Activated CD4-positive, alpha-beta T cell treated with anti-CD3 and anti-CD28 coated beads, Interleukin-2, Interleukin-6, amounts not matched to agents 100 ng/mL and 50 ng/mL, durations not matched to agents 16 hours and 8 hours (primary cell): ENCODE measurements at regions not wholly inside any gene's neighbourhood (a gene's known extent, or its start where the extent isn't known, plus 50 kb on each side); places are given as distances from the start of the nearest gene placed in this dataset.
"Not testable (repeated sequence)": the region's sequence is repeated elsewhere in the genome, so short reads cannot be mapped to it uniquely, and the experiment has no call there.

Experiments used
- DNase-seq: peaks from one replicate; pipeline ENCODE4 v3.0.0-alpha.2; 2020

DNA sequence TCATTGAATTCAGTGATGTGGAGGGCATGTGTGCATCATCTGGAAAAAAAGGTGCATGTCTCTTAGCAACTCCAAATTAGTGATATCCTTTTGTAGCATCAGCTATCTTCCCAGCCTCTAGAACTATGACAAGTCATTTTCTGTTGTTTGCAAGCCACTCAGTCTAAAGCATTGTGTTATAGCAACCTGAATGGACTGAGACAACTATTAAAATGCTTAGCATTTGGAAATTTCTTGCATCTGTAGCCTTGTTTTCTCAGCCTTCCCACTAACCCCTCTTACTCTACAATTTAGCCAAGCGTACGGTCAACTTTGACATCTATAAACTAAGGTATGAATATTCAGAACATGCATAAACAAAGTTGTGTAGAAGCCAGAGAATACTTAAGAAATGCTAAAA is 777.1 kb upstream of the CDH18 start:
- DNase-seq, result not testable (repeated sequence)

DNA sequence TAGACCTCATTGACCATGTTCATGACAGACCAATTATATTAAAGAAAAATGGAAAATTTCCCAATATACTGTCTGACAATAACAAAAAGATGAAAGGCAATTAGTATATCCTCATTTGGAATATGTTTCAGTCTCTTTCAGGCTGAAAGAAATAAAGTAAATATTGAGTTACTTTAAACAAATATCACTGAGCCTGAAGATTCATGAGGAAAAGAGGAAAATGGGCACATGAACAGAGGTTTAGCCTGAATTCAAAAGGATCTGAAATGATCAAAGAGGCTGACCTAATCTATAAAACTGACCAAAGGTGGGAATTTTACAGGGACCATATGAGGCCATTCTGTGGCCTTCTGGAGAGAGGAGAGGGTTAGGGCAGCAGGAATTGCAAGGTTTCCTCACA is 771.5 kb upstream of the CDH18 start:
- DNase-seq, result not testable (repeated sequence)

DNA sequence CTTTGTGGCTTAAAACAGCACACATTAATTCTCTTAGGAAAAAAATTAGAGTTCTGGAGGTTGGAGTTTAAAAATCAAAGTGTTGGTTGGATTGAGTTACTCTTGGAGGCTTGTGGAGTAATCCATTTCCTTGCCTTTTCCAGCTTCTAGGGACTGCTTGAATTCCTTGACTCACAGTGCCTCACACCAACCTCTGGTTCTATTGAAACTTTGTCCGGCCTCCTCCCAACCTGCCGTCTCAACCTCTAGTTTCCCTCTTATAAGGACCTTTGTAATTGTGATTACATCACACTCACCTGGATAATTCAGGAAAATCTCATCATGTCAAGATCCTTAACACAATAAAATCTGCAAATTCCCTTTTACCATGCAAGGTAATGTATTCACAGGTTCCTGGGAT is 764.2 kb upstream of the CDH18 start:
- DNase-seq, result not testable (repeated sequence)

DNA sequence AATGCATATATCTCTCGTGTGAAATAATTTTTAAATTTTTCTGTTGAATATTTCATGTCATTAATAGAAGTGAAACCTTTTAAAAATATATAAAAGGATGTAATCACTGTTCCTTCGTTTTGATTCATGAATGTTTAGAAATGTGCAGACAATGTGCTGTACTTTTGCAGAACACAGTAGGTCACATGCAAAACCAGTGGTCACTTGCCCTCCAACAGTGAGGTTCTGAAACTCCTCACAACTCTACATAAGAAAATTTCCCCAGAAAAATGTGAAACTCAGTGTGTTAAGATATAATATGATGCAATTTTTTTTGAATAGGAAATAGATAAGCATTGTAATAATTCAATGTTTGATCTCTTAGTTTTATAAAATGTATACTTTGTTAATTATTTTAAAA is 747.7 kb upstream of the CDH18 start:
- DNase-seq, result not testable (repeated sequence)

DNA sequence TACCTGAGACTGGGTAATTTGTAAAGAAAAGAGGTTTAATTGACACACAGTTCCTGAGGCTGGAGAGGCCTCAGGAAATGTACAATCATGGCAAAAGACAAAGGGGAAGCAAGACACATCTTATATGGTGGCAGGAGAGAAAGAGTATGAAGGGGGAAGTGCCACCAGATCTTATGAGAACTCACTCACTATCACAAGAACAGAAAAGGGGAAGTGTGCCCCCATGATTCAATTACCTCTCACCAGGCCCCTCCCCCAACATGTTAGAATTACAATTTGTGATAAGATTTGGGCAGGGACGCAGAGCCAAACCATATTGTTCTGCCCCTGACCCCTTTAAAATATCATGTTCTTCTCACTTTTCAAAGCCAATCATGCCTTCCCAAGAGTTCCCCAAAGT is 744.2 kb upstream of the CDH18 start:
- not testable (repeated sequence) for DNase-seq

DNA sequence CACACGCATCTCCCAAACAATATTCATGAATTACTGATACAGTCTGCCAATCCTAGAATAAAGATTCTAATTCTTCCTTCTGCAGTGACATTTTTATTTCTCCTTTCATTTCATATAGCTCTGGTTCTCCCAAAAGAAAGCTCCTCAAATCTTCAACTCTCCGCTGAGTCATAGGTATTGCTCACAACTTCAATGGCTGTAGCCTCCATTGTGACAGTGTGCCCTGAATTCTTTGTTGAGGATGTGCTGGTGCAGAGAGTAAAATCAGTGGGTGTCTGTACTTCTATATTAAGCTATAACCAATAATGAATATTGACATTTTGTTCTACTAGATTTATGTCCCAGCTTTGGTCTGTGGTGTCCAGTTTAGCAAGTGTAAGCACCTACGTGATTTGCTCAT is 733.3 kb upstream of the CDH18 start:
- not testable (repeated sequence) for DNase-seq

DNA sequence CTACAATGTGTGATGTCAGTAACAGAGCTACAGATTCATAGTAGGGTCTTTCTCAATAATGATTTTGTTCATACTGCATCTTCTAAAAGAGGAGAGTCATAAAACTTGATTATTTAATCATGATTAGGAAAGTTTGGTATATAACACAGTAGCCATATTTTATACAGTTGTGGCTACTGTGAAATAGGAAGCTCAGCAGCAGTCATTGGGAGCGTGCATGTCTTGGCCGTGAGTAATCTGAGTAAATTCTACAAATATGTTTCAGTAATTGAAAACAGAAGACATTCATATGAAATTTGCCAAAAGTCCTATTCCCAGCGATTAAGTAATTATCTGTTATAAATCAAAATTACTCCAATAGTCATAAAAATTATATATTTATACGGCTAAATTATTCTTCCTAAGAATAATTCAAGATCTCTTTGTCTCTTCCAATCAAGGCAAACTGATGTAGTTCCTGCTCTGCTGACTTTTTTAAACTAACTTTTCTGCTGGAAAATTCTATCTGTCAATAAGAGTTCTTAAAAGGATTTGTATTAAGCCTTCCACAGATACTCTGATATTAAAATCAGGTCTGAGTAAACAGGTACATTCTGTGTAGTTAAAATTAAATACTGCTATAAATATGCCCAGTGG is 723.6 kb upstream of the CDH18 start:
- not testable (repeated sequence) for DNase-seq

DNA sequence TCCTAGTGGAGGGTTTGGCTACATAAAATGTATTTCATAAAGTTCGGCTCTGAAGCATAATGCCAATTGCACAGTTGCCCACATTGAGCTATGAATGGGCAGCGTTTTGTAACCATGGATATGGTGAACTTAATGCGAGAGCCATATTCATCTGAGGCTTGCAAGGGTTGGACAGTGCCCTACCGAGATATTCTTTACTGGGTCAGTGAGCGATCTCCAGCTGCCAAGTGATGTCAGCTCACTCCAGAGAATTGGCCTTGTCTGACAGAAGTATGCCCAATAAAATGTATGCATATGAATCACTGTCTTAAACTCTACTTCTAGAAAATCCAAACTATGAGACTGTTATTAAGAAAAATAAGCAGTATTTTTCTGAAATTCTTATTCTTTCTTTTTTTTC is 719.6 kb upstream of the CDH18 start:
- DNase-seq, result not testable (repeated sequence)

DNA sequence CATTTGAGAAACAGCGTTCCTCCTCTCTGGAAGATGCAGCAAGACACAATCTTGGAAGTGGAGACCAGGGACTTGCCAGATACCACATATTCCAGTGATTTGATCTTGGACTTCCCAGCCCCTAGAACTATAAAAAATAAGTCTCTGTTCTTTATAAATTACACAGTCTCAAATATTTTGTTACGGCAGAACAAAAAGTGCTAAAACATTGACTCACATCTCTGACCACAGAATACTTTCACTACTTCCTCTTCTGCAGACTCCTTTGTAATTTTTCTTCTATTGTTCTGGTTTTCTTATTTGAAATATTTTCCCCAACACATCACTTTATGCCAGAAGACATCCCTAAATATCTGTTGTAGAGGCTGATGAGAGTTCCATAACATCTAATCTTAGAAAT is 706.1 kb upstream of the CDH18 start:
- DNase-seq, result no peak

DNA sequence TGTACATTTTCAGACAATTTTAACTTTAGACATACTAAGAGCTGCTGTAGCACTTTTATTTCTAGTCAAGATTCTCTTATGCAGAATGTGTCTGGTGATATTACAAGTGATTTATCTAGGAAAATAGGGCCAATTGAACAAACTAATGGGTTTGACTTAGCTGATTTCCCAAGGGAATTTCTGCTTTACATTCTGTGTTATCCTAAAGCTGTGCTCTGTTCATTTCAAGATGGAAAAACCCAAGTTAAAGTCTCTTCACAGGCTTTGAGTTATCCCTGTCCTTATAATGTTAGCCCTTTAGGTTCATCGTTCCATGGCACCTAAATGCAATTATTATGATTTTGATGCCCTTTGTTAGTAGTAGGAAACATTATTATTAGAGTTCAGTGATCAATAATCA is 704.9 kb upstream of the CDH18 start:
- no peak for DNase-seq

DNA sequence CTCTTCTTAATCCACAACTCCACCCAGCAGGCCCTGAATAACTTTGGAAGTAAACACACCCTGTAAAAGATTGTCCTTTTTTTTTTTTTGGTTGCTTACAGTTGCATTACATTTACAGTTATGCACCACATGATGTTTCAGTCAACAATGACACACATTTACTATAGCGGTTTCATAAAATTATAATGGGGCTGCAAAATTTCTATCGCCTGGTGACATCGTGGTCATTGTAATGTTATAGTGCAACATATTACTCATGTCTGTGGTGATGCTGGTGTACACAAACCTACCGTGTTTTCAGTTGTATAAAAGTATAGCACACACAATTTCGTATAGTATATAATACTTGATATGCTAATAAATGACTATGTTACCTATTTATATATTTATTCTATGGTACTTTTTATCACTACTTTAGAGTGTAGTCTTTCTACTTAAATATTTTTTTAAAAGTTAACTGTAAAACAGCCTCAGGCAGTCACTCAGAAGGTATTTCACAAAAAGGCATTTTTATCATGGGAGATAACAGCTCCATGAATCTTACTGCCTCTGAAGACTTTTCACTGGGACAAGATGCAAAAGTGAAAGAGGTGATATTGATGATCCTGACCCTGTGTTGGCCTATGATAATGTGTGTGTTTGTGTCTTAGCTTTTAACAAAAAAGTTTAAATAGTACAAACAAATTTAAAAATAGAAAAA is 695.4 kb upstream of the CDH18 start:
- no peak for DNase-seq

DNA sequence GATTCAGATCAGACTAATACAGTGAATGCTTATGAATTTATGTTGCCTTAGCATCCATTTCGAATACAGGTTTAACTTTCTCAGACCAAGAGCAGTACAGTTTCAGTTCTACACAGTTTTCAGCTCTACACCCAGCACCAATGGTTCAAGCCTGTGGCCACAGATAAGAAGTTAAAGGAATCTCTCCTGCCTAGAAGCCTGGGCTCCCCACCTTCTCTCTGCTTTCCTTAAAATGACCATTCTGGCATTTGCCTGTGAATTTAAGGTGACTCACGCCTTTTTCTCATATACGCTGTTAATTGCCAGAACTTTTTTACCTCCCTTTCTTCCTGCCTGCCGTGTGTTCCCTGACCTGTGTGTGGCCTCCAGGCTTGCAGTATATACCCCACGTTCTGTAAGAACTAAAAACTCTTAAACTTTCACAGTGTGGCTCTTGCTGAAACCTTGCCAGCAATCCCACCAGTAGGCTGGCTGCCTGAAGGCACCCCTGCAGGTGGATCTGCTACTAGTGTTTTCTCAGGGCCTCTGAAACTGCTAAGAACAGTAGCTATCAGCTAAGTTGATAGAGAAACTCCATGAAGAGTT is 692.8 kb upstream of the CDH18 start:
- no peak for DNase-seq

DNA sequence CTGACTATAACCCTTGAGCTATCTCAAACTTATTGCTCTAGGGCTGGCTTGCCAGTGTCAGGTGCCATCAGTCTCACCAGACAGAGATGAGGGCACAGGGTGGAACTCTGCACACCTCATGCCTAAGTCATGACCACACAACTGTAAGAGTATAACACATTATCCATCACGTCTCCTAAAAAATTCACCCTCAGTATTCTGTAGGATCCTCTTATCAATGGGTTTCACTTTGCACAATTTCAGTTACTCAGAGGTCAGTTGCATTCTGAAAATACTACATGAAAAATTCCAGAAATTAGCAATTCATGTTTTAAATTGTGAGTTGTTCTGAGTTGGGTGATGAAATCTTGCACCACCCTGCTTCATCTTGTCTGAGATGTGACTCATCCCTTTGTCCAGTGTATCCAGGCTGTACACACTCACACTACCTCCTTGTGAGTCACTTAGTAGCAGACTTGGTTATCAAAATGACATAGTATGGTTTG is 690.9 kb upstream of the CDH18 start:
- DNase-seq, result peak; percentile 36

DNA sequence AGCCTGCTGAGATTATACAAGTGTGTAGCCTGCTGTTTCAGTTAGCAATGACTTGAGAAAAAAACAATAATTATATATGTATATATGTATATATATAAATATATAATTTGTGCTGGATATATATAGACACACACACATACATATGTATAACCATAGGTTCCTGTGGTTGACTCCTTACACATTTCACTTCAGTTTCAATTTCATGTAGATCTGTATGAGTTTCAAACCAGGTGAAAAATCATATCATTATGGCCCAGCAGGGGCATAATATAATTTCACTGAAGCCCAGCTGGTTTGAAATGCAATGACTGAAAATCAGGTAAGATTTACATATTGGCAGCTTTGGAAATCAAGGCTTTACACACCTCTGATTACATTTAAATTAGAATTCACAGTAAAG is 690.4 kb upstream of the CDH18 start:
- DNase-seq, result no peak

DNA sequence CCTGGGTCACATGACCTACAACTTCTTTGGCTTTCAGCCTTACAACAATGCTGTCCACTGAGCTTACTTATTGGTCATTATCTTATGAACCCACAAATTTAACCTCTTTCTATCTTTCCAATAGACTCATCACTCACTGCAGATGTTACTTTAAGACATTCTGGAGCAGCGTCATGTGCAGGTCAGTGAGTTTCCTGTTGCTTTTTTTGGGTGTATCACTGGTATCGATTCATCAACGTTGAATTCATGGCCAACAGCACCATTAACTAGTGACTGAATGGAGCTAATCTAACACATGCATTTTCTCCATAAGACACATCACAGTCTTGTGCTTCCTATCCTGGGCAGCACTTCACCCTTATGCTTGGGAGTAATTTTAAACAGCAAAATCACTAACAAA is 672.6 kb upstream of the CDH18 start:
- no peak for DNase-seq

DNA sequence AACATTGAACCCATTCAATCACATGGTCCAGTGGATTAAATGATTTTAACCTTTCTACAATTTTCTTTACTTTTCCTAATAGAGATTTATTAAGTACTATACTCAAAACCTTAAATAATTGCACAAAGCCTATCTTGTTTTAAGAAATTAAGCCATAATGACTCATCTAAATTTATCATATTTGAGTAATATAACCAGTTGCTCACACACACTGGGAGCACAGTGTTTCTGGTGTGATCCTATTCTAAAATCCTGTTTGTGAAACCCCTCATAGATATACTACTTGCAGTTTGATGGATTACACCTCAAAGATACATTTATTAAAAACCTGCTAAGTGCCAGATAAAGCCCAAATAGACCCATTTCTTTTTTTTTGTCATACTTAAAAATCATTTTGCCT is 668.3 kb upstream of the CDH18 start:
- no peak for DNase-seq

DNA sequence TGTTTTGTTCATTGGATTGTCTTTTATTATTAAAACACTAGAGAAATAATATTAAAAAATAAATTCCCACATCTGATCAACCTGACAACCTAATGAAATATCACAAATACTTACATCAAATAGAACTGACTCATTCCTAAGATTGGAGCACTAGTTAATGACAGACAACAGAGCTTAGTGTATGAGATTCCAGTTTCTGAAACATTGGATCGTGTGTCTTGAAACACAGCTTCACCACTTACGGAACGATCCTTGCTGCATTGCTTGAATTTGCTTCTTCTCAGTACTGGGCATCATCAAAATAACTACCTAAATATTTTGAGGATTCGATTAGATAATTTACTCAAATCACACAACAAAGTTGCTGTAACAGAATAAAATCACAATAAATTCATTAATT is 667.2 kb upstream of the CDH18 start:
- no peak for DNase-seq

DNA sequence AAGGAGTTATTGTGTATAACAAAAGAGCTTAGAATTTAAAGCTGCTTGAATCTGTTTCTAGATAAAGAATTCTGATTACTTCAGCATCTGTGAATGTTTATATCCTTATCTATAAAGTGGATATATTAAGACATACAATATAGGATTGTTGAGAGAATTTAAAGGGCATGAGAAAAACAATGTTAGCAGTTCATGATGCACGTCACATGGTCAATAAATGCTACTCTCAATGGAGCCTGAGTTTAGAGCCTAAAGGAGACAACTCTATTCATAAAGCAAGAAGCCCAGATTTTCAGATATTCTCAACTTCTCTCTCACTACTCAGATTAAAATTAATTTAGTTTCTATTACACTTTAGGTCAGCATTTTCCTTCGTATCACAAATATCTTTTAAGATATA is 666.7 kb upstream of the CDH18 start:
- no peak for DNase-seq

DNA sequence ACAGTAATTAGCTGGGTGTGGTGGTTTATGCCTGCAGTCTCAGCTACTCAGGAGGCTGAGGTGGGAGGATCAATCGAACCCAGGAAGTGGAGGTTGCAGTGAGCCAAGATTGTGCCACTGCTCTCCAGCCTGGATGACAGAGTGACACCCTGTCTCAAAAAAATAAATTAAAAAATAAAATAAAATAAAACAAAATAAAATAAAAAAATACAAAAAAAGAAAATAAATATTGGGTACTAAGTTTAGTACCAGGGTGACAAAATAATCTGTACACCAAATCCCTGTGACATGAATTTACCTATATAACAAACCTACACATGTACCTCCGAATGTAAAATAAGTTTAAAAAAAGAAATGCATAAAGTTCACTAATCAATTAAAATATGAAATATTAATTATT is 666.0 kb upstream of the CDH18 start:
- no peak for DNase-seq

DNA sequence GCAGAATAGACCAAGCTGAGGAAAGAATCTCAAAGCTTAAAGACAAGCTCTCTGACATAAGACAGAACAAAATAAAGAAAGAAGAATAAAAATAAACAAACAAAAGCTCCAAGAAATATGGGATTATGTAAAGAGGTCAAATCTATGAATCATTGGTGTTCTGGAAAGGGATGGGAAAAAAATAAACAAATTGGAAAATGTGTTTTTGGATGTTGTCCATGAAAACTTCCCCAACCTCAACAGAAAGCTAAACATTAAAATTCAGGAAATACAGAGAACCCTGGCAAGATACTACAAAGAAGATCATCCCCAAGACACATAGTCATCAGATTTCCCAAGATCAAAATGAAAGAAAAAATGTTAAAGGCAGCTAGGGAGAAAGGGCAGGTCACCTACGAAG is 662.0 kb upstream of the CDH18 start:
- no peak for DNase-seq

DNA sequence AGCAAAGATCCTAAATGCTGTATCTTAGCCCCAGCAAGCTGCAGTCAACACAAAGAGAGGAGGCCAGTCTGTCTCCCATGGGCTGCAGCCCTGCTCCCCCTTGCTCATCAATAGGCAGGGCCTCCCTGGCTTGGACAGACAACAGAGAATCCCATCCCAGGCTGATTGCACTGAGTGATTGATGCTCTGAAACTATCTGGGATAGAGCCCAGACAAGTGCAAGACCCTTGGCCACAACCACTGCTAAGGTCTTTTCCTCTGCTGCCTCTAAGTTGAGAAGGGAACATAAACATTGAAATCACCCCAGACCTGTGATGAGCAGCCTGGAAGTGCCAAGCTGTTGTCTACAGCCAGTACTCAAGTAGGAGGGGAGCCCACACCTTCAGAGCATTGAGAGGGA is 661.0 kb upstream of the CDH18 start:
- no peak for DNase-seq

DNA sequence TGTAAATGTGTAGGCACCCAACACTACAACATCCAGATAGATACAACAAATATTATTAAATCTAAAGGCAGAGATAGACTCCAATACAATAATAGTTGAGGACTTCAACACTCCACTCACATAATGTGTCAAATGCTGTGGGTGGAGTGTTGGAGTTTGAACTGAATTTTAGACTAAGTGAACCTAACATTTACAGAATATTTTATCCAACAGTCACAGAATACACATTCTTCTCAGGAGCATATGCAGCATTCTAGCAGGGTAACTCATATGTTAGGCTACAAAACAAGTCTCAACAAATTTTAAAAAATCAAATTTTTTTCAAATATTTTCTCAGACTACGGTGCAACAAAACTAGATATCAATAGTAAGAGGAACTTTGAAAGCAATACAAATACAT is 648.7 kb upstream of the CDH18 start:
- no peak for DNase-seq

DNA sequence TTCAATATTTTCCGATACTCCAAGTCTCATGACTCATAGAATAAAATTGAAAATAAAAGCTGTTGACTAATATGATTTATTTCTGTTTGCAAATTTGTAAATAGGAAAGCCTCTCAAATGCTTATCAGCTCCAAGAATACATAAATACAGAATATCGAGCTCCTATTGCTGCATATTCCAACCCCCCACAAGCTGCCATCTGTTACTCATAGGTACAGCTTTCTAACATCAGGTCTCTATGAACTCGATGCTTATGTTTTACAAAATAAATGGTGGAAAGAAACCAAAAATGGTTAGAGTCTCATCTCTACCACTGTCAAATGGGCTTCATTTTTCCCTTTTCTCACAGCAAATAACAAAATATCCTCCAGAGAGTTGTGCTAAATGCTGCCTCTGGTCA is 631.6 kb upstream of the CDH18 start:
- DNase-seq, result no peak

DNA sequence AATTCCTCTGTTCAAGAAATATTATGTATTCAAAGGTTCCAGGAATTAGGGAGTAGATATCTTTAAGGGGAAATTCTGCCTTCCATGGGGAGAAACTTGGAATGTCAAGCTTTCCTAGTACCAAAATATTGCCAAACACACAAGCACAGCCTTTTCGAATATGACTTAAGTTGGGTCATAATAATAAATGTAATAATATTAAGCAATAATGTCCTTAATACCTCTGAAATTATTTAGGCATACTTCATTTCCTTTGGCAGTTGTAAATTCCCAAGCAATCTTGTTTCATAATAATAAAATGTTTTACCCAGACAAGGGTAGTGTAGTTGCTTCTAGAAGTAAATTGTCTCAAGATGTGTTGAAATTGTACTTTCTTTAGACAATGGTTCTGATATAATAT is 630.3 kb upstream of the CDH18 start:
- DNase-seq, result no peak

DNA sequence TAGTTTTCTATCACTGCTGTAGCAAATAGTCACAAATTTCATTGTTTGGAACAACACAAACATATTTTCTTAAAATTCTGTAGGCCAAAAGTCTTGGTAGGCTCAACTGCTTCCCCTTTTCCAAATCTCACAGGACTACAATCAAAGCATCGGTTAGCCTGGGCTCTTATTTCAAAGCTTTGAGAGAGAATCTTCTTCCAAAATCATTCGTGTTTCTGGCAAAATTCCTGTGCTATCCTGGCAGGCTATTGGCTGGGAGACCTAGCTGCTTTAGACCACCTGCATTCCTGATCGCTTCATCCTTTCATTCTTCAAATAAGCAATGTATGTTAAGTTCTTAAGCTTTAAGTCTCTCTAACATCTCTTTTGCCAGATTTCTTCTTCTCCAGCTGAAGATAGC is 629.8 kb upstream of the CDH18 start:
- DNase-seq, result no peak
